DOHH2 (cell line): ENCODE measurements at regions not wholly inside any gene's neighbourhood (a gene's known extent, or its start where the extent isn't known, plus 50 kb on each side); places are given as distances from the start of the nearest gene placed in this dataset.
"Not testable (repeated sequence)": the region's sequence is repeated elsewhere in the genome, so short reads cannot be mapped to it uniquely, and the experiment has no call there.

Experiments
- H3F3A ChIP-seq: fragments of 200-600 bp; sonication (generic), shearing (Covaris generic); 2 replicates; pipeline ENCODE4 v1.6.0; 2016; ENCODE audit warnings: antibody characterized with exemption, mild to moderate bottlenecking; ENCODE audit not compliant: control insufficient read depth, insufficient read depth
- H3K27ac ChIP-seq: fragments of 200-600 bp; sonication (generic); 2 replicates; pipeline ENCODE4 v1.5.1; 2014; ENCODE audit warnings: low read depth, mild to moderate bottlenecking, low read length, moderate library complexity
- H3K27me3 ChIP-seq: fragments of 200-600 bp; sonication (generic); 2 replicates; pipeline ENCODE4 v1.6.1; 2014; ENCODE audit warnings: mild to moderate bottlenecking, low read length, mixed read lengths; ENCODE audit not compliant: control insufficient read depth
- H3K36me3 ChIP-seq: fragments of 200-600 bp; sonication (generic); 2 replicates; pipeline ENCODE4 v1.6.1; 2014; ENCODE audit warnings: mild to moderate bottlenecking, low read length, moderate library complexity, mixed read lengths; ENCODE audit not compliant: control insufficient read depth
- H3K4me1 ChIP-seq: fragments of 200-600 bp; sonication (generic); 2 replicates; pipeline ENCODE4 v1.6.1; 2014; ENCODE audit warnings: mild to moderate bottlenecking, low read length, mixed read lengths; ENCODE audit not compliant: control insufficient read depth
- H3K4me2 ChIP-seq: fragments of 200-600 bp; sonication (generic); 2 replicates; pipeline ENCODE4 v1.6.0; 2014; ENCODE audit warnings: mild to moderate bottlenecking, low read length, moderate library complexity
- H3K4me3 ChIP-seq: fragments of 200-600 bp; sonication (generic); 2 replicates; pipeline ENCODE4 v1.5.1; 2014; ENCODE audit warnings: mild to moderate bottlenecking, low read length, mixed read lengths
- H3K79me2 ChIP-seq: fragments of 200-600 bp; sonication (generic); 2 replicates; pipeline ENCODE4 v1.6.1; 2014; ENCODE audit warnings: mild to moderate bottlenecking, low read length, mixed read lengths; ENCODE audit not compliant: control insufficient read depth
- H3K9me2 ChIP-seq: fragments of 200-600 bp; sonication (generic); replicated peaks from 2 replicates; pipeline ENCODE4 v1.6.1; 2014; ENCODE audit warnings: mild to moderate bottlenecking, low read length, mixed read lengths; ENCODE audit not compliant: control insufficient read depth
- H3K9me3 ChIP-seq: fragments of 200-600 bp; sonication (generic); 2 replicates; pipeline ENCODE4 v1.6.1; 2014; ENCODE audit warnings: antibody characterized with exemption, low read length, mixed read lengths; ENCODE audit not compliant: control insufficient read depth, insufficient read depth
- H4K20me1 ChIP-seq: fragments of 200-600 bp; sonication (generic); 2 replicates; pipeline ENCODE4 v1.6.0; 2014; ENCODE audit warnings: low read depth, mild to moderate bottlenecking, antibody characterized with exemption, low read length, moderate library complexity; ENCODE audit not compliant: control insufficient read depth, insufficient read depth
- CTCF ChIP-seq: fragments of 200-600 bp; sonication (generic); IDR thresholded peaks from one replicate; pipeline ENCODE4 v1.5.1; 2014; ENCODE audit warnings: antibody characterized with exemption, mild to moderate bottlenecking, low read depth, low read length; ENCODE audit not compliant: poor library complexity, severe bottlenecking
- EZH2phosphoT487 ChIP-seq: fragments of 200-600 bp; sonication (generic); IDR thresholded peaks from 2 replicates; pipeline ENCODE4 v1.6.1; 2017; ENCODE audit warnings: borderline replicate concordance, mild to moderate bottlenecking, antibody characterized with exemption, low read length, moderate library complexity, mixed read lengths

GRCh38 chr13:50133358-50133953 lies 118.2 kb downstream of the KCNRG start:
- Histone ChIP-seq H3K4me2 (no peak overlapping the region), H3K27me3 (peaks cover 15% of the 10 kb centered on the region), H3K79me2 (peaks cover 13% of the 10 kb centered on the region), H3F3A (peaks cover 15% of the 10 kb centered on the region), H4K20me1 (no peaks in the 10 kb centered on the region), H3K36me3 (no peaks in the 10 kb centered on the region), H3K4me1 (peaks cover 40% of the 10 kb centered on the region), H3K9me2 (no peaks in the 10 kb centered on the region), H3K9me3 (no peaks in the 10 kb centered on the region), H3K27ac (no peak overlapping the region), H3K4me3 (no peak overlapping the region)
- TF ChIP-seq CTCF (no peak), EZH2phosphoT487 (no peak)

- H3K4me2 ChIP-seq = no peak overlapping the region
- TF ChIP-seq EZH2phosphoT487 (no peak), CTCF (no peak)
- H3K9me2 ChIP-seq = no peaks in the 10 kb centered on the region
- no peaks in the 10 kb centered on the region for H3K79me2 ChIP-seq
- no peak overlapping the region for H3K4me3 ChIP-seq
- no peaks in the 10 kb centered on the region for H3K9me3 ChIP-seq
- H3K36me3 ChIP-seq = no peaks in the 10 kb centered on the region
- H4K20me1 ChIP-seq = no peaks in the 10 kb centered on the region
- no peak overlapping the region for H3K27ac ChIP-seq
- H3K4me1 ChIP-seq = peaks cover 44% of the 10 kb centered on the region
- H3K27me3 ChIP-seq = peaks cover 9% of the 10 kb centered on the region
- peaks cover 4% of the 10 kb centered on the region; the same call in 1 of the 2 replicates for H3F3A ChIP-seq
Observed at GRCh38 chr13:50136226-50136625, 121.0 kb downstream of the KCNRG start.

GRCh38 chr13:50136678-50137077 lies 121.4 kb downstream of the KCNRG start:
- no peak overlapping the region for H3K27ac ChIP-seq

GRCh38 chr13:50139435-50139934 lies 124.2 kb downstream of the KCNRG start:
- not testable (repeated sequence) for H3K4me2 ChIP-seq, H3K36me3 ChIP-seq, H3K27ac ChIP-seq, H3K9me2 ChIP-seq, H4K20me1 ChIP-seq, H3F3A ChIP-seq, H3K79me2 ChIP-seq, H3K4me3 ChIP-seq, H3K9me3 ChIP-seq, H3K27me3 ChIP-seq
- H3K4me1 ChIP-seq = peaks cover 43% of the 10 kb centered on the region

More at GRCh38 chr13:50136678-50137077, 121.4 kb downstream of the KCNRG start:
- no peaks in the 10 kb centered on the region for H4K20me1 ChIP-seq
- H3K79me2 ChIP-seq = no peaks in the 10 kb centered on the region
- no peak overlapping the region for H3K4me3 ChIP-seq
- H3K36me3 ChIP-seq = no peaks in the 10 kb centered on the region
- peaks cover 44% of the 10 kb centered on the region for H3K4me1 ChIP-seq
- no peak overlapping the region for H3K4me2 ChIP-seq
- H3K9me2 ChIP-seq = no peaks in the 10 kb centered on the region
- TF ChIP-seq EZH2phosphoT487 (no peak), CTCF (no peak)
- peaks cover 4% of the 10 kb centered on the region; the same call in 1 of the 2 replicates for H3F3A ChIP-seq
- peaks cover 9% of the 10 kb centered on the region for H3K27me3 ChIP-seq
- no peaks in the 10 kb centered on the region for H3K9me3 ChIP-seq
